GM18907 (cell line): ENCODE measurements at regions not wholly inside any gene's neighbourhood (a gene's known extent, or its start where the extent isn't known, plus 50 kb on each side); places are given as distances from the start of the nearest gene placed in this dataset.
A peak's percentile ranks its signal among the peaks of the same experiment; 100 is the strongest.

ENCODE experiments used
- ATAC-seq: cut with Tn5 transposase; IDR thresholded peaks from one replicate; pipeline ENCODE4 v1.9.1; 2021; ENCODE audit warnings: mild to moderate bottlenecking, moderate library complexity; ENCODE audit not compliant: unreplicated experiment

- ATAC-seq, result no peak
Measured at GRCh38 chr18:43635397-43635796, 358.1 kb upstream of the SYT4 start.

GRCh38 chr18:43642727-43643330, 365.5 kb upstream of the SYT4 start:
- no peak for ATAC-seq

GRCh38 chr18:43648002-43648401, 370.7 kb upstream of the SYT4 start:
- no peak for ATAC-seq

- ATAC-seq, result no peak
Measured at GRCh38 chr18:43649649-43650357, 372.5 kb upstream of the SYT4 start.

GRCh38 chr18:43650426-43650825, 373.1 kb upstream of the SYT4 start:
- ATAC-seq, result no peak

- ATAC-seq, result no peak
Measured at GRCh38 chr18:43651057-43651456, 373.8 kb upstream of the SYT4 start.

- ATAC-seq, result no peak
Measured at GRCh38 chr18:43656547-43656946, 379.3 kb upstream of the SYT4 start.

- ATAC-seq, result peak; percentile 70
Measured at GRCh38 chr18:43661570-43661969, 384.3 kb upstream of the SYT4 start.

GRCh38 chr18:43662657-43663056, 385.4 kb upstream of the SYT4 start:
- no peak for ATAC-seq

- ATAC-seq, result no peak
Measured at GRCh38 chr18:43663159-43663558, 385.9 kb upstream of the SYT4 start.

- no peak for ATAC-seq
Measured at GRCh38 chr18:43664487-43665008, 387.3 kb upstream of the SYT4 start.

- no peak for ATAC-seq
Measured at GRCh38 chr18:43665105-43665788, 388.0 kb upstream of the SYT4 start.

- ATAC-seq, result no peak
Measured at GRCh38 chr18:43668866-43669265, 391.6 kb upstream of the SYT4 start.

GRCh38 chr18:43671431-43671830, 394.1 kb upstream of the SYT4 start:
- no peak for ATAC-seq

GRCh38 chr18:43680096-43680495, 402.8 kb upstream of the SYT4 start:
- ATAC-seq, result no peak

GRCh38 chr18:43681661-43682060, 404.4 kb upstream of the SYT4 start:
- no peak for ATAC-seq

GRCh38 chr18:43682196-43682595, 404.9 kb upstream of the SYT4 start:
- ATAC-seq, result no peak

GRCh38 chr18:43686709-43687108, 409.4 kb upstream of the SYT4 start:
- no peak for ATAC-seq

- no peak for ATAC-seq
Measured at GRCh38 chr18:43692099-43692690, 414.9 kb upstream of the SYT4 start.

GRCh38 chr18:43702399-43702798, 425.1 kb upstream of the SYT4 start:
- no peak for ATAC-seq

- no peak for ATAC-seq
Measured at GRCh38 chr18:43703050-43703449, 425.8 kb upstream of the SYT4 start.

- no peak for ATAC-seq
Measured at GRCh38 chr18:43705850-43706249, 428.6 kb upstream of the SYT4 start.
